ENCODE measurements at regions not wholly inside any gene's neighbourhood (a gene's known extent, or its start where the extent isn't known, plus 50 kb on each side); places are given as distances from the start of the nearest gene placed in this dataset.

GRCh38 chr20:41672282-41672681 lies 54.1 kb upstream of the CHD6 start:
- Histone ChIP-seq H3K36me3 (ENCODE audit: control insufficient read depth, insufficient read depth, low read length) (no peaks in the 10 kb centered on the region), H3K9me3 (ENCODE audit: control insufficient read depth, insufficient read depth, low read length) (no peaks in the 10 kb centered on the region), H3K27ac (ENCODE audit: low read length) (no peak overlapping the region), H3K4me1 (ENCODE audit: control insufficient read depth, insufficient read depth, low read length) (no peaks in the 10 kb centered on the region), H3K27me3 (ENCODE audit: control insufficient read depth, insufficient read depth, low read length) (no peaks in the 10 kb centered on the region), H3K4me3 (ENCODE audit: low read length) (no peak overlapping the region)
- Mint-ChIP-seq H3K27ac (no peak overlapping the region), H3K4me3 (no peak overlapping the region), H3K4me1 (no peaks in the 10 kb centered on the region), H3K36me3 (no peaks in the 10 kb centered on the region), H3K9me3 (no peaks in the 10 kb centered on the region), H3K27me3 (ENCODE audit: low read depth in 2 of 2) (peaks cover 24 to 64% of the 10 kb centered on the region in 2 donors)
- DNase-seq, result no peak
- ATAC-seq, result no peak
- WGBS (ENCODE audit: insufficient coverage), result 97% methylated on average over 3 of the region's 3 CpGs
- intact Hi-C loops (cut with micrococcal nuclease), result no loop called here
- no peak for TF ChIP-seq CTCF (IDR thresholded peaks at IDR 0.05)

- Histone ChIP-seq H3K36me3 (ENCODE audit: control insufficient read depth, insufficient read depth, low read length) (no peaks in the 10 kb centered on the region), H3K27me3 (ENCODE audit: control insufficient read depth, insufficient read depth, low read length) (no peaks in the 10 kb centered on the region), H3K4me3 (ENCODE audit: low read length) (no peak overlapping the region), H3K4me1 (ENCODE audit: control insufficient read depth, insufficient read depth, low read length) (no peaks in the 10 kb centered on the region), H3K27ac (ENCODE audit: low read length) (no peak overlapping the region), H3K9me3 (ENCODE audit: control insufficient read depth, insufficient read depth, low read length) (no peaks in the 10 kb centered on the region)
- 77% methylated on average over 6 of the region's 6 CpGs for WGBS (ENCODE audit: insufficient coverage)
- Mint-ChIP-seq H3K36me3 (no peaks in the 10 kb centered on the region), H3K27me3 (ENCODE audit: low read depth in 2 of 2) (peaks cover 17 to 66% of the 10 kb centered on the region in 2 donors), H3K4me1 (no peaks in the 10 kb centered on the region), H3K27ac (no peak overlapping the region), H3K4me3 (no peak overlapping the region), H3K9me3 (no peaks in the 10 kb centered on the region)
- no peak for ATAC-seq
- TF ChIP-seq CTCF (IDR thresholded peaks at IDR 0.05), result no peak
- no peak for DNase-seq
- intact Hi-C loops (cut with micrococcal nuclease), result no loop called here
These were observed 53.0 kb upstream of the CHD6 start for GRCh38 chr20:41671143-41671542.

- Mint-ChIP-seq H3K4me1 (no peaks in the 10 kb centered on the region), H3K4me3 (no peak overlapping the region), H3K27ac (no peak overlapping the region), H3K9me3 (no peaks in the 10 kb centered on the region), H3K27me3 (ENCODE audit: low read depth in 2 of 2) (peaks cover 14 to 62% of the 10 kb centered on the region in 2 donors), H3K36me3 (no peaks in the 10 kb centered on the region)
- DNase-seq (no peak), ATAC-seq (no peak)
- Histone ChIP-seq H3K36me3 (ENCODE audit: control insufficient read depth, insufficient read depth, low read length) (no peaks in the 10 kb centered on the region), H3K27ac (ENCODE audit: low read length) (no peak overlapping the region), H3K4me3 (ENCODE audit: low read length) (no peak overlapping the region), H3K4me1 (ENCODE audit: control insufficient read depth, insufficient read depth, low read length) (no peaks in the 10 kb centered on the region), H3K9me3 (ENCODE audit: control insufficient read depth, insufficient read depth, low read length) (no peaks in the 10 kb centered on the region), H3K27me3 (ENCODE audit: control insufficient read depth, insufficient read depth, low read length) (no peaks in the 10 kb centered on the region)
- WGBS (ENCODE audit: insufficient coverage), result 83% methylated on average over 6 of the region's 6 CpGs
- no peak for TF ChIP-seq CTCF (IDR thresholded peaks at IDR 0.05)
- intact Hi-C loops (cut with micrococcal nuclease), result no loop called here
These were observed 52.5 kb upstream of the CHD6 start for GRCh38 chr20:41670631-41671030.

GRCh38 chr20:41669708-41670263 lies 51.6 kb upstream of the CHD6 start:
- Histone ChIP-seq H3K27me3 (ENCODE audit: control insufficient read depth, insufficient read depth, low read length) (no peaks in the 10 kb centered on the region), H3K27ac (ENCODE audit: low read length) (no peak overlapping the region), H3K4me1 (ENCODE audit: control insufficient read depth, insufficient read depth, low read length) (no peaks in the 10 kb centered on the region), H3K36me3 (ENCODE audit: control insufficient read depth, insufficient read depth, low read length) (no peaks in the 10 kb centered on the region), H3K9me3 (ENCODE audit: control insufficient read depth, insufficient read depth, low read length) (no peaks in the 10 kb centered on the region), H3K4me3 (ENCODE audit: low read length) (no peak overlapping the region)
- no peak for TF ChIP-seq CTCF (IDR thresholded peaks at IDR 0.05)
- Mint-ChIP-seq H3K36me3 (no peaks in the 10 kb centered on the region), H3K27ac (no peak overlapping the region), H3K4me3 (no peak overlapping the region), H3K27me3 (ENCODE audit: low read depth in 2 of 2) (peaks cover 15 to 58% of the 10 kb centered on the region in 2 donors), H3K4me1 (no peaks in the 10 kb centered on the region), H3K9me3 (no peaks in the 10 kb centered on the region)
- ATAC-seq (no peak), DNase-seq (no peak)
- intact Hi-C loops (cut with micrococcal nuclease), result no loop called here
- WGBS (ENCODE audit: insufficient coverage), result 18% methylated on average over 6 of the region's 6 CpGs

Data from natural killer cell (primary cell).